ENCODE measurements at regions not wholly inside any gene's neighbourhood (a gene's known extent, or its start where the extent isn't known, plus 50 kb on each side); places are given as distances from the start of the nearest gene placed in this dataset.

DNA sequence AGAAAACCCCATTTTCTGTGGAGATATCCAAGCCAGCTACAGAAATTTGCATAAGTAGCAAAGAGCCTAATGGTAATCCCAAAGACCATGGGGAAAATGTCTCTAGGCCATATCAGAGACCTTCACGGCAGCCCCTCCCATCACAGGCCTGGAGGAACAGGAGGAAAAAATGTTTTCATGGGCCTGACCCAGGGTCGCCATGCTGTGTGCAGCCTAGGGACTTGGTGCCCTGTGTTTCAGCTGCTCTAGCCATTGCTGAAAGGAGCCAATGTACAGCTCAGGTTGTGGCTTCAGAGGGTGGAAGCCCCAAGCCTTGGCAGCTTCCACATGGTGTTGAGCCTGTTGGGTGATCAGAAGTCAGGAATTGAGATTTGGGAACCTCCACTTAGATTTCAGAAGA, 1150.7 kb downstream of the OTOL1 start:
- FAIRE-seq (no peak), DNase-seq (ENCODE audit: low read depth in 1 of 2, low spot score in 1 of 2) (no peak)
- CTCF ChIA-PET = no interaction called here

DNA sequence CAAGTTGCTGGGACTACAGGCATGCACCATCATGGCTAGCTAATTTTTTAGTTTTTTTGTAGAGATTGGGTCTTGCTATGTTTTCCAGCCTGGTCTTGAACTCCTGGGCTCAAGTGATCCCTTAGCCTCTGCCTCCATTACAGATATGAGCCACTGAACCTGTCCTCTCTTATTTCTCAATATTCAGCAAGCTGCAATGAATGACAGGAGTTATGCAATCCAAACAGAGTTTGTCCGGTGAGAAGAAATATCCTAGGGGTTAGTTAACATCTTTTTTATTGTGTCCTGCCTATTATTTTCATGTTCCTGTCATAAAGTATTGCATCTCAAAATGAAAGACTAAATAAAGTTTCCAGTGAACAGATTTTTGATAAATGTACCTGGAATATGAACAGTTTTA, 1161.4 kb downstream of the OTOL1 start:
- Histone ChIP-seq H3K4me3 (no peak overlapping the region), H3K4me2 (no peak overlapping the region), H3K4me1 (no peaks in the 10 kb centered on the region), H3K27ac (no peak overlapping the region), H3K9me3 (peaks cover 11% of the 10 kb centered on the region; the same call in 1 of the 3 replicates)
- ATAC-seq (no peak), DNase-seq (ENCODE audit: low read depth in 1 of 2, low spot score in 1 of 2) (no peak), FAIRE-seq (no peak)
- 31% methylated on average over 1 of the region's 1 CpG for WGBS (ENCODE audit: missing lambda C conversion rate)
- TF ChIP-seq, protein P1, sequence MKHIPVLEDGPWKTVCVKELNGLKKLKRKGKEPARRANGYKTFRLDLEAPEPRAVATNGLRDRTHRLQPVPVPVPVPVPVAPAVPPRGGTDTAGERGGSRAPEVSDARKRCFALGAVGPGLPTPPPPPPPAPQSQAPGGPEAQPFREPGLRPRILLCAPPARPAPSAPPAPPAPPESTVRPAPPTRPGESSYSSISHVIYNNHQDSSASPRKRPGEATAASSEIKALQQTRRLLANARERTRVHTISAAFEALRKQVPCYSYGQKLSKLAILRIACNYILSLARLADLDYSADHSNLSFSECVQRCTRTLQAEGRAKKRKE (CRISPR knock-in tag; IDR thresholded peaks at IDR 0.05; ENCODE audit: low read depth) = no peak
- peak in 1 of 2 experiments; percentile 20; a peak in 1 of 4 replicates for TF ChIP-seq CEBPB (IDR thresholded peaks at IDR 0.05)
- ChIA-PET POLR2A (no interaction called here), CTCF (no interaction called here)

More for the DNA sequence above, 1150.7 kb downstream of the OTOL1 start:
- H3K4me3 ChIP-seq = no peak overlapping the region
- ATAC-seq = no peak
- WGBS (ENCODE audit: missing lambda C conversion rate) = 11% methylated on average over 1 of the region's 2 CpGs
- no peak for TF ChIP-seq SREBF2 (IDR thresholded peaks at IDR 0.05)
- TF ChIP-seq ZFP36 (IDR thresholded peaks at IDR 0.05; ENCODE audit: borderline replicate concordance, partially characterized antibody) = peak; percentile 90
- TF ChIP-seq FOSL2 (IDR thresholded peaks at IDR 0.05) = no peak
- TF ChIP-seq FOSL2 (CRISPR knock-in tag; IDR thresholded peaks at IDR 0.05) = no peak
- TF ChIP-seq JUN (IDR thresholded peaks at IDR 0.05) = no peak
- no peak for TF ChIP-seq CEBPB (IDR thresholded peaks at IDR 0.05)
- no peak for TF ChIP-seq ZC3H11A (IDR thresholded peaks at IDR 0.05)
- H3K9me3 ChIP-seq = peaks cover 15% of the 10 kb centered on the region; the same call in 2 of the 3 replicates
- no peak overlapping the region for H3K27ac ChIP-seq
- H3K4me2 ChIP-seq = no peak overlapping the region
- H3K4me1 ChIP-seq = no peaks in the 10 kb centered on the region
- POLR2A ChIA-PET = no interaction called here

DNA sequence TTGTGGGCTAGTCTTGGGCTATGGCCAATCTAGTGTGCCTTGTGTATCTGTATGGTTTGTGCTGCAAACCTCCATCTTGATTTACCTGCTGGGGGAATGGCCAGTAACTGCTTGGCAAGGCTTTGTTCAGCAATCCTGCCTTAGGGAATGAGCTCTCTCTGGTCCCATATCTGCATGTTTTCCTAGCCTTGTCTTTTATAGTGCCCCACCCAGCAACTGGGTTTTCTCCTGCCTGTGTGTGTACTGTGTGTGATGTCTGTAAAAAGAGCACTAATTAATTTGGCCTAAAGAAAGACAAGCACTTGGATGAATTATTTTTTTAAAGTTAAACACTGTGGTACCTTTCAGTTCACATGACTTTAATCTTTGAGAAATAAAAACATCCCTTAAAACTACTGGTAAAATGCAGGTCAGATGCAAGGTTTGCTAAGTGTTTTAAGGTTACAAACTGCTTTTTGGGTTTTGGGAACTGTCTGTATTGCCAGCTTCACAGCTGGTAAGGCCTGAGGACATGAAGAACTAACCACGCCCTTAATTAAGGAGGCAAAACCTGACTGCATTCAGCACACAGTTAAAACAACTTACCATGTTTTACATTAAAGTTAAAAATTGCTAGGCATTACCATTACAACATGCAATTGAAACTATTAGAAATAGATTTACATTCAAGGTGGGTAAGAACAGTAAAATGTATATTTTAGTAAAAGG, 1169.2 kb downstream of the OTOL1 start:
- POLR2A ChIA-PET = no interaction called here
- DNase-seq (ENCODE audit: low read depth in 1 of 2, low spot score in 1 of 2) (no peak), ATAC-seq (no peak), FAIRE-seq (no peak)
- Histone ChIP-seq H3K4me3 (no peak overlapping the region), H3K4me1 (no peaks in the 10 kb centered on the region), H3K27ac (no peak overlapping the region), H3K9me3 (no peaks in the 10 kb centered on the region), H3K4me2 (no peak overlapping the region)
- CTCF ChIA-PET = no interaction called here
- no peak for TF ChIP-seq CHD4 (IDR thresholded peaks at IDR 0.05; ENCODE audit: borderline replicate concordance)
- no peak for TF ChIP-seq ESRRA (IDR thresholded peaks at IDR 0.05; ENCODE audit: borderline replicate concordance, low read length)
- no peak for TF ChIP-seq MAZ (IDR thresholded peaks at IDR 0.05; ENCODE audit: borderline replicate concordance, low read depth, low read length)
- TF ChIP-seq SMC3 (IDR thresholded peaks at IDR 0.05) = no peak
- TF ChIP-seq ZSCAN20 (CRISPR knock-in tag; IDR thresholded peaks at IDR 0.05) = no peak
- WGBS (ENCODE audit: missing lambda C conversion rate) = 71% methylated on average over 1 of the region's 1 CpG

DNA sequence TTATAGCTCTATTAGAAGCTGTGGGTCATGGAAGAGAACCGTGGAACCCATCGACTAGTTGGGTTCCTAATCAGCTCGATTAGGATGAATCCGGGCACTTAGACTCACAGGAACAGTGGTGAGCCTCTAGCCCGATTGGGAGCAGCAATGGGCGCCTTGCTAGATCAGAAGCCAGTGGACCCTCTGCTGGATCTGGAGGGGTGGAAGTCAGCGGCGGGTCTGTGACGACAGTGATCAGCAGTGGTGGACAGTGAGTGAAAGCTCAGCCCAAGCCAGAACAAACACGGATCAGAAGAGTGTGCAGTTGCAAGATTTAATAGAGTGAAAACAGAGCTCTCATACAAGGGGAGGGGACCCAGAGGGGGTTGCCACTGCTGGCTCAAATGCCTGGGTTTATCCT, 1170.2 kb downstream of the OTOL1 start:
- Histone ChIP-seq H3K27ac (no peak overlapping the region), H3K9me3 (no peaks in the 10 kb centered on the region), H3K4me3 (no peak overlapping the region), H3K4me2 (no peak overlapping the region), H3K4me1 (no peaks in the 10 kb centered on the region)
- DNase-seq (ENCODE audit: low read depth in 1 of 2, low spot score in 1 of 2) (no peak), ATAC-seq (no peak), FAIRE-seq (no peak)
- ChIA-PET POLR2A (no interaction called here), CTCF (no interaction called here)
- 87% methylated on average over 9 of the region's 10 CpGs for WGBS (ENCODE audit: missing lambda C conversion rate)
- no peak for TF ChIP-seq TFCP2L1 (CRISPR knock-in tag; IDR thresholded peaks at IDR 0.05)
- TF ChIP-seq FOXS1 (CRISPR knock-in tag; IDR thresholded peaks at IDR 0.05) = no peak
- TF ChIP-seq, protein P1 (CRISPR knock-in tag; IDR thresholded peaks at IDR 0.05; ENCODE audit: low read depth) = no peak
- TF ChIP-seq, protein P2, sequence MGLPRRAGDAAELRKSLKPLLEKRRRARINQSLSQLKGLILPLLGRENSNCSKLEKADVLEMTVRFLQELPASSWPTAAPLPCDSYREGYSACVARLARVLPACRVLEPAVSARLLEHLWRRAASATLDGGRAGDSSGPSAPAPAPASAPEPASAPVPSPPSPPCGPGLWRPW (IDR thresholded peaks at IDR 0.05) = no peak
- no peak for TF ChIP-seq CHD2 (IDR thresholded peaks at IDR 0.05; ENCODE audit: low read length, partially characterized antibody)
- TF ChIP-seq ZC3H11A (IDR thresholded peaks at IDR 0.05) = no peak
- TF ChIP-seq CBX8 (IDR thresholded peaks at IDR 0.05) = no peak
- no peak for TF ChIP-seq EHMT2 (IDR thresholded peaks at IDR 0.05; ENCODE audit: low read depth)
- TF ChIP-seq, protein P3, sequence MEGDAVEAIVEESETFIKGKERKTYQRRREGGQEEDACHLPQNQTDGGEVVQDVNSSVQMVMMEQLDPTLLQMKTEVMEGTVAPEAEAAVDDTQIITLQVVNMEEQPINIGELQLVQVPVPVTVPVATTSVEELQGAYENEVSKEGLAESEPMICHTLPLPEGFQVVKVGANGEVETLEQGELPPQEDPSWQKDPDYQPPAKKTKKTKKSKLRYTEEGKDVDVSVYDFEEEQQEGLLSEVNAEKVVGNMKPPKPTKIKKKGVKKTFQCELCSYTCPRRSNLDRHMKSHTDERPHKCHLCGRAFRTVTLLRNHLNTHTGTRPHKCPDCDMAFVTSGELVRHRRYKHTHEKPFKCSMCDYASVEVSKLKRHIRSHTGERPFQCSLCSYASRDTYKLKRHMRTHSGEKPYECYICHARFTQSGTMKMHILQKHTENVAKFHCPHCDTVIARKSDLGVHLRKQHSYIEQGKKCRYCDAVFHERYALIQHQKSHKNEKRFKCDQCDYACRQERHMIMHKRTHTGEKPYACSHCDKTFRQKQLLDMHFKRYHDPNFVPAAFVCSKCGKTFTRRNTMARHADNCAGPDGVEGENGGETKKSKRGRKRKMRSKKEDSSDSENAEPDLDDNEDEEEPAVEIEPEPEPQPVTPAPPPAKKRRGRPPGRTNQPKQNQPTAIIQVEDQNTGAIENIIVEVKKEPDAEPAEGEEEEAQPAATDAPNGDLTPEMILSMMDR (IDR thresholded peaks at IDR 0.05) = no peak
- no peak for TF ChIP-seq SREBF2 (IDR thresholded peaks at IDR 0.05)
- no peak for TF ChIP-seq ESRRA (IDR thresholded peaks at IDR 0.05; ENCODE audit: borderline replicate concordance, low read length)
- no peak for TF ChIP-seq JUN (IDR thresholded peaks at IDR 0.05)
- no peak for TF ChIP-seq NFE2L2 (conservative IDR thresholded peaks at IDR 0.05; ENCODE audit: low read length)

All from A549 (cell line).